ENCODE measurements at regions not wholly inside any gene's neighbourhood (a gene's known extent, or its start where the extent isn't known, plus 50 kb on each side); places are given as distances from the start of the nearest gene placed in this dataset.

DNA sequence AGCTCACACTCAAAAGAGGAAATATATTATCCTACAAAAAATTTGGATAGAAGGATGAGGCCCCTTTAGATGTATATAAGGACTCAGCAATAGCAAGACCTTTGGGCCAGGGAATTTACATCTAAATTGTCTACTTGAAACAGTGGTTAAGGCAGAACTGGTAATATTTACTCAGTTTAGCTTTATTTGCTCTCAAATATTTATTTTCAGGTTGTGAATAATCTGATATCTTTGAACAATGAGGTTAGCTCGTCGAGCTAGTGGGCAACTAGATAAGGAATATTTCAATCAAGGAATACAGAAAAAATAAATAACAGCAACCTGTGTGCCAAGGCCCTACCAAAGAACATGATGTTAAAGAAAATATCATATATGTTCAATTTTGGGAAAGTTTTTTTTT lies 966.3 kb downstream of the DTWD2 start:
- DNase-seq, result no peak

GRCh38 chr5:118017536-118017935 lies 970.8 kb downstream of the DTWD2 start:
- DNase-seq, result no peak

GRCh38 chr5:118016396-118016795 lies 972.0 kb downstream of the DTWD2 start:
- DNase-seq, result no peak

DNA sequence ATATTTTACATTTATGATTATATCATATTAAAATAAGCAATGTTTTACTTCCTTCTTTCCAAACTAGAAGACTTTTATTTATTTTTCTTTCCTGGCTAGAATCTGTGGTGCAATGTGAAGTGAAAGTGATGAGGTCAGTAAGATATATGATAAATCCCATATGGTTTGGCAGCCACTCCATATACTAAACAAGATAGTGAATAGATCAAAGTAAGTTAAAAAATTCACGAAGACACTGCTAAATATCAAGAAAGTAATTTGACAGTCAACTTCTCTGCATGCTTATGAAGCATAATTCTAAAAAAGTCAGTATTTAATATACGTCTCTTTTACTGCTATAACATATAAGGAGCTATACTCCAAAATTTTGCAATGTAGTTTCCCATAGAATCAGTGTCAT lies 972.8 kb downstream of the DTWD2 start:
- no peak for DNase-seq

GRCh38 chr5:118009741-118010297 lies 978.5 kb downstream of the DTWD2 start:
- peak; percentile 12 for DNase-seq

DNA sequence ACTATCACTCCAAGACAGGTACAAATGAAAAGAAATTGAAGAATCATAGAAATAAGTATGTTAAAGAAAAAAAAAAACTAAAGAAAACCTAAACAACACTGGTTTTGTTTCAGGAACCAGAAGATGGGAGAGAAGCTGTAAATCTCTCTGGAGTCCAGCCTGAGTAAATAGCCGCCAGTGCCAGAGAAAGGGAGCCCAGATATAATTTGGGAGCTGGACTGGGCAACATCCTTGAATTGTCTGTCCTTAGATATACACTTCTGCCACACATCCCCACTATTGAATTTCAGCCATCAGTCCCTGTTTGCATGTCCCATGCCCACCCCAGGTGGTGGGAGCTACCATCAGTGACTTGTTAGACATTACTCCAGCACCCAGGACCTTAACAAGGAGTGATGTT lies 979.6 kb downstream of the DTWD2 start:
- DNase-seq, result no peak

DNA sequence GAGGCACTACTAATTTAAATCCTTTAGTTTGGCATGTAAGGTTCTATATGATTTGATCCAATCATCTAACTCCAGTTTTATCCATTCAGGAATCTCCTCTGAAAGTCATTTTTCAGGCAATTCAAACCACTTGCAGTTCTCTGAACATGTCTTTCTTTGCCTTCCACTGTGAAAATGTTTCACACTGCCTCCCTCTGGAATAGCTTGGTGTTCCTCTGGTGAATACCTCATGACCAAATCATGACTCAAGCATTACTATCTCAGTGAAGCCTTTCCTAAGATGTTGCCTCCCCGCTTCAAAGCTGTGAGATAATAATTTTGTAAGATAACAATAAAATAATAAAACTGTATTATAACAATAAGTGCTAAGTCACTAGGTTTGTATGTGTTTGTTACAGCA lies 981.1 kb downstream of the DTWD2 start:
- no peak for DNase-seq

GRCh38 chr5:118006219-118006618 lies 982.1 kb downstream of the DTWD2 start:
- DNase-seq, result no peak

DNA sequence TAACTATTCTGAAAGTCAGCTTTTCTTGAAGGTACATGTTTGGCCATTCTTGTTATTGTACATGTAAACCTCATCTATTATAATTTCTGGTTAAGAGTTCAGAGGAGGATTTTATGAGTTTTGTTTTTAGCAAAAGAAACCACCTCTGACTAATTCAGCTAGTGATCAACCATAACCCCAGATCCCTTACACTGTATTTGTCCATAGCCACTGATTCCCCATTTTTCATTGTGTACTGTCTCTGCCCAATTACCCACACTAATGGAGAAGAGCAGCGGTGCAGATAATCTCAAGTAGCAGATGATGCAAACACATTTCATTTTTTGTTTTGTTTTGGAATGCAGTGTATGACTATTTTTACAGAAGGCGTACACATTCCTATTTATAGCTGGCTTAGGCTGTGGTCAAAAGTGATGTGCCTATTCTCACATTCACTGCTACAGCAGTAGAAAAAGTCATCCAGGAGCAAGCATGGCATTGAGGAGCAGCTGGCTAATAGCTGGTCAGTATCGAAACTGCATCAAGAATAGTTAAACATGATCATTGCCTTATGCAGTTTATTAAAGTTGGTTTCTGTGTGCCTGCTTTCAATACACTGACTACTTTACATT lies 988.3 kb downstream of the DTWD2 start:
- peak; percentile 71 for DNase-seq

DNA sequence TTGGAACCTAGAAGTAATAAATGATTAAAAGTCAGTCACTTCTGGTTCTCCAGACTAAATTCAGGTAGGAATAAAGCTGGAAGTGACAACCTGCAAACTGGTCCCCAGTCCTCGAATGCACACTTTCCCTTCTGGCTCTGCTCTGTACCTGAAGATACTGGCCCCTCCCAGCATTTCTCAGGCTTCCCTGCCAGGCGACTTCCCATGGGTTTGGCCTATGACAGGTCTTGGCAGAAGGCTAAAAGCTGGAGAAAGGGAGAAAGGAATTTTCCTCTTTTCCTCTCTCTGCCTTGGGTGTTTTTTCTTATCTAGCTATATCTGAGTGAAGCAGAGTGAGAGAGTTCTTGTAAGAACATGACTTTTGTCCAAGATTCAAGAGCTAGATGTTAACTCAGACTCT lies 1005.7 kb downstream of the DTWD2 start:
- no peak for DNase-seq

DNA sequence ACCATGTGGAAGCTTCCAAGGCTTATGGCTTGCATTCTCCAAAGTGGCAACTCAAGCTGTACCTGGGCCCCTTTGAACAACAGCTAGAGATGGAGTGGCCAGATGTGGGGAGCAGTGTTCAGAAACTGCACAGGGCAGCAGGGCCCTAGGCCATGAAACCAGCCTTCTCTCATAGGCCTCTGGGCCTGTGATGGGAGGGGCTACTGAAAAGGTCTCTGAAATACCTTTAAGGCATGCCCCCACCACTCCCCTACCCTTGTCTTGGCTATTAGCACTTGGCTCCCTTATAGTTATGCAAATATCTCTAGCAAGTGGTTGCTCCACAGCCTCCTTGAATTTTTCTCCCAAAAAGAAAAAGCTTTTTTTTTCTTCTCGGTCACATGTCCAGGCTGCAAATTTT lies 1014.6 kb downstream of the DTWD2 start:
- DNase-seq, result no peak

GRCh38 chr5:117955831-117956230 lies 1032.5 kb downstream of the DTWD2 start:
- DNase-seq, result no peak

DNA sequence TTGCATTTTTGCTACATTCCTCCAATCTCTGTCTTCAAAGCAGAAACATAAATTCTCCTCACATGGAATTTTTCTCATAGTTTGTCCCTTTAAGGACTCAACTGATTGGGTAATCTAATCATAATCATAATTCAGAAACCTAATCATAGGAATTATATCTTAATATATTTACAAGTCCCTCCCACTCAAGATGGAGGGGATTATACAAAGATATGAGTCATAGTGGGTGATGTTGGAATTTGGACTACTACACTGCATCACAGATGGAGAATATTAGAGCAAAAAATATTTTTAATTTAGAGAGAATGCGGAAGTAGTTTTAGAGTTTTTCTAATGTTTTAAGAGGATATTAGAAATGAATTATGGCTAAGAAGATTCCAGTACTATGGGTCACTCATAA lies 1034.0 kb downstream of the DTWD2 start:
- DNase-seq, result no peak

- DNase-seq, result no peak
Observed at GRCh38 chr5:117953272-117953671, 1035.1 kb downstream of the DTWD2 start.

GRCh38 chr5:117947836-117948235 lies 1040.5 kb downstream of the DTWD2 start:
- DNase-seq, result no peak

- DNase-seq, result no peak
Observed at GRCh38 chr5:117947121-117947520, 1041.2 kb downstream of the DTWD2 start.

- DNase-seq, result no peak
Observed at GRCh38 chr5:117945258-117945657, 1043.1 kb downstream of the DTWD2 start.

- DNase-seq, result no peak
Observed at GRCh38 chr5:117943541-117943940, 1044.8 kb downstream of the DTWD2 start.

GRCh38 chr5:117942861-117943519 lies 1045.4 kb downstream of the DTWD2 start:
- DNase-seq, result no peak

- DNase-seq, result no peak
Observed at GRCh38 chr5:117893211-117893610, 1095.1 kb downstream of the DTWD2 start.

GRCh38 chr5:117892360-117892759 lies 1096.0 kb downstream of the DTWD2 start:
- DNase-seq, result no peak

DNA sequence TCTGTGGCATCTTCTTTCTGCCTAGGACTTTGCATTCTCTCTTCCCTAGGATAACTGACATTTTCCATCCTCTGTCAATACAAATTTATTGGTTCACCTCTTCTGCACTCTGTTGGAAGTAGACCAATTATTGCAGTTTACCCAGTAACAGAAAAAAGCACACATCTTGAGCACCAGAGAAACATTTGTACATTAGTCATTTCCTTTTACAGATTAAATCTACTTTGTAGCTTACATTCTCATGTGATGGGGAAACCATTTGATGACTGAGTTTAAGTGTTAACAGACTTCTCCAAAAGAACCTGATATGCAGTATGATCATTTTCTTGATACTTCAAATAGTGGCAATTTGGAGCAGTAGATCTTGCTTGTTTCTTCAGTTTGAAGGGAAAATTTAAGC lies 1098.8 kb downstream of the DTWD2 start:
- DNase-seq, result no peak

DNA sequence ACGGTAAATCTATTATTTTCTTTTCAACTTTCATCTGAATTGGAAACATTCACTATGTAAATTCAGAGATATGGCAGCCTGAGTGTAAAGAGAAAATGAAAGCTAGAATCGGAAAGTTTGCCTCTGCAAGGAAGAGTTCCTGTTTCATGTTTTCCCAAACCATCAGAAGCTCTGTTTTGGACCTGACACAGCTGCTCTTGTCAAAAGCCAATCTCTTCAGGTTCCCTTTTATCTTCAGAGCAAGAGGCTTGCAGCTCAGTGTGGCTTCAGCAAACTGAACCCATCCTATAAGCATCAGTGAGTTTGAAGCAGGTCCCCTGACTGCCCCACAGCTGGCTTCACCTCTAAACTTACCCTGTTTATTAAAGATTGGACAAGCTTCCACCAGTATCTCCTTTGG lies 1099.7 kb downstream of the DTWD2 start:
- no peak for DNase-seq

GRCh38 chr5:117881426-117882230 lies 1106.7 kb downstream of the DTWD2 start:
- no peak for DNase-seq

Measured in eye (tissue), 1 donor.